ENCODE measurements at regions not wholly inside any gene's neighbourhood (a gene's known extent, or its start where the extent isn't known, plus 50 kb on each side); places are given as distances from the start of the nearest gene placed in this dataset.
"Not testable (repeated sequence)": the region's sequence is repeated elsewhere in the genome, so short reads cannot be mapped to it uniquely, and the experiment has no call there.

- Histone ChIP-seq H3K9me3 (peaks cover 8% of the 10 kb centered on the region), H3K27me3 (ENCODE audit: insufficient read depth in 3 of 3, low read length in 2 of 3) (no peaks in the 10 kb centered on the region), H3K4me1 (no peaks in the 10 kb centered on the region), H3K36me3 (ENCODE audit: insufficient read depth in 1 of 2, low read depth in 1 of 2) (no peaks in the 10 kb centered on the region), H3K27ac (no peak overlapping the region), H3K4me3 (no peak overlapping the region)
- TF ChIP-seq, protein P1, sequence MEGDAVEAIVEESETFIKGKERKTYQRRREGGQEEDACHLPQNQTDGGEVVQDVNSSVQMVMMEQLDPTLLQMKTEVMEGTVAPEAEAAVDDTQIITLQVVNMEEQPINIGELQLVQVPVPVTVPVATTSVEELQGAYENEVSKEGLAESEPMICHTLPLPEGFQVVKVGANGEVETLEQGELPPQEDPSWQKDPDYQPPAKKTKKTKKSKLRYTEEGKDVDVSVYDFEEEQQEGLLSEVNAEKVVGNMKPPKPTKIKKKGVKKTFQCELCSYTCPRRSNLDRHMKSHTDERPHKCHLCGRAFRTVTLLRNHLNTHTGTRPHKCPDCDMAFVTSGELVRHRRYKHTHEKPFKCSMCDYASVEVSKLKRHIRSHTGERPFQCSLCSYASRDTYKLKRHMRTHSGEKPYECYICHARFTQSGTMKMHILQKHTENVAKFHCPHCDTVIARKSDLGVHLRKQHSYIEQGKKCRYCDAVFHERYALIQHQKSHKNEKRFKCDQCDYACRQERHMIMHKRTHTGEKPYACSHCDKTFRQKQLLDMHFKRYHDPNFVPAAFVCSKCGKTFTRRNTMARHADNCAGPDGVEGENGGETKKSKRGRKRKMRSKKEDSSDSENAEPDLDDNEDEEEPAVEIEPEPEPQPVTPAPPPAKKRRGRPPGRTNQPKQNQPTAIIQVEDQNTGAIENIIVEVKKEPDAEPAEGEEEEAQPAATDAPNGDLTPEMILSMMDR (IDR thresholded peaks at IDR 0.05): no peak
- DNase-seq (no peak), ATAC-seq (no peak)
- WGBS, 3 donors: 91 to 92% (median 92%) methylated on average over 9 of the region's 9 CpGs
- intact Hi-C loops (cut with DNase I): no loop called here
Observed at GRCh38 chr14:105659935-105660527, 133.6 kb downstream of the TMEM121 start.

DNA sequence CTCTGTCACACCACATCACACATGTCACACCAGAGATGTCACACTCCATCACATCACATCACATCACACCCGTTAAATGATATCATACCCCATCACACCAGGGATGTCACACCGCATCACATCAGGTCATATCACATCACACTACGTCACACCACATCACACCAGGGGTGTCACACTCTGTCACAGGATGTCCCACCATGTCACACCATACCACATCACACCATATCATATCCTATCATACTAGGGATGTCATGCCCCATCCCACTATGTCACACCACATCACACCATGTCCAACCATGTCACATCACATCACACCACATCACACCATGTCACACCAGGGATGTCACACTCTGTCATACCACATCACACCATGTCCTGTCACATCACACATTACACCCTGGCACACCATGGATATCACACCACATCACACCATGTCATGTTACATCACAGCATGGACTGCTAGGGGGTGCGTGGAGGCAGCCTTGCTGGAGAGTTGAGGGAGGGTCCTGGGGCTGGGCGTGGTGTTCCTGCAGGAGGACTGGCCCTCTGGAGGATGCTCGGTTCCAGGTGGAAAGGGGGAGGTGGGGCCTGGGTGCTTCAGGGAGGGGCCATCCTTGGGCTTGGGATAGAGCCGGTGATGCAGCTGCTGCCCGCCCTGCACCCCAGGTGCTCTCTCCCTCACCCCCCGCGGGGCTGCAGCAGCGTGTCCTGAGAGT is 134.6 kb downstream of the TMEM121 start:
- H3K4me3 ChIP-seq: no peak overlapping the region
- intact Hi-C loops (cut with DNase I): no loop called here
- no peak for ATAC-seq
- peaks cover 8% of the 10 kb centered on the region for H3K9me3 ChIP-seq
- 75 to 85% (median 83%) methylated on average over 6 to 10 of the region's 11 CpGs for WGBS, 3 donors
- H3K27me3 ChIP-seq (ENCODE audit: insufficient read depth in 3 of 3, low read length in 2 of 3): no peaks in the 10 kb centered on the region
- no peak for DNase-seq
- H3K4me1 ChIP-seq: no peaks in the 10 kb centered on the region
- TF ChIP-seq, protein P1 (IDR thresholded peaks at IDR 0.05): no peak
- H3K27ac ChIP-seq: no peak overlapping the region
- H3K36me3 ChIP-seq (ENCODE audit: insufficient read depth in 1 of 2, low read depth in 1 of 2): no peaks in the 10 kb centered on the region

DNA sequence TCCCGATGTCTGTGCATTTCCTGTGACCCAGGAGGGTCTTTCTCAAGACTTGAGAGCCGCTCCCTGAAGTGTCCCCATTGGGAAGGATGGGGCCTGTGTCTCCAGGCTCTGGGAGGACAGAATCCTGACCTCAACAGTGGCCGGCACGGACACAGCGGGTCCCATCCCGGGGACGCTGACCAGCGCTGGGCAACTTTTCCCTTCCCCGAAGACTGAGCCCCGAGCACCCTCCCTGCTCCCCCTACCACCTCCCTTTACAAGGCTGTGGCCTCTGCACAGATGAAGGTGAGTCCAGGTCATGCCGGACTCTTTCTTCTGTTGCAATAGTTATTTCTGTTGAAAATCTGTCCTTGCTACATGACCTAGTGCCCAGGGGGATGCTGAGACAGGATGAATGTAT is 135.7 kb downstream of the TMEM121 start:
- intact Hi-C loops (cut with DNase I); H3K9me3 ChIP-seq; DNase-seq; H3K27me3 ChIP-seq (ENCODE audit: insufficient read depth in 3 of 3, low read length in 2 of 3); H3K4me3 ChIP-seq; H3K36me3 ChIP-seq (ENCODE audit: insufficient read depth in 1 of 2, low read depth in 1 of 2); H3K27ac ChIP-seq; ATAC-seq; H3K4me1 ChIP-seq: not testable (repeated sequence)
- 83 to 89% (median 84%) methylated on average over 10 to 11 of the region's 11 CpGs for WGBS, 3 donors

- WGBS, 3 donors: 76 to 83% (median 83%) methylated on average over 6 to 9 of the region's 12 CpGs
- H3K4me3 ChIP-seq; H3K27ac ChIP-seq; ATAC-seq; DNase-seq; H3K27me3 ChIP-seq (ENCODE audit: insufficient read depth in 3 of 3, low read length in 2 of 3); H3K4me1 ChIP-seq; intact Hi-C loops (cut with DNase I); H3K36me3 ChIP-seq (ENCODE audit: insufficient read depth in 1 of 2, low read depth in 1 of 2); H3K9me3 ChIP-seq: not testable (repeated sequence)
Observed at GRCh38 chr14:105662592-105662991, 136.2 kb downstream of the TMEM121 start.

DNA sequence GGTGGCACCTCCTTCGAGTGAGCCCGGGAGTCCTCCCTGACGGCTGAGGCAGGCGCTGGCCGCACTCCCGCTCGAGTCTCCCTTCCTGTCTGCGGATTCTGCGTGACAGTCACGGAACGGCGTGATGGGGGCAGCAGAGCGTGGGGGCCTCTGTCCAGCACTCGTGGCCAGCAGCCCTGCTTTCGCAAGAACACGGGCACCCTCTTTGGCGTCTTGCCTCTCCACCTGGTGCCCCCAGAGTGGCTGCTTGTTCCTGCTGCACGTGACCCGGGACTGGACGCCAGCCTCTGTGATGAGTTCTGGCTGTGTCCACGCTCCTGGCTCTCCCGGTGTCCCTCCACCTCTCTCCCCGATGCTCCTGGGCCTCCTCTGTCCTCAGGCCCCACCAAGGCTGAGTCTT is 136.9 kb downstream of the TMEM121 start:
- H3K27ac ChIP-seq; H3K36me3 ChIP-seq (ENCODE audit: insufficient read depth in 1 of 2, low read depth in 1 of 2); ATAC-seq; H3K4me3 ChIP-seq; intact Hi-C loops (cut with DNase I); H3K27me3 ChIP-seq (ENCODE audit: insufficient read depth in 3 of 3, low read length in 2 of 3); H3K4me1 ChIP-seq; DNase-seq; H3K9me3 ChIP-seq: not testable (repeated sequence)
- 58 to 72% (median 72%) methylated on average over 7 to 20 of the region's 23 CpGs for WGBS, 3 donors

GRCh38 chr14:105663818-105664596 is 137.6 kb downstream of the TMEM121 start:
- H3K4me1 ChIP-seq; H3K27ac ChIP-seq; H3K36me3 ChIP-seq (ENCODE audit: insufficient read depth in 1 of 2, low read depth in 1 of 2); H3K4me3 ChIP-seq; ATAC-seq; H3K27me3 ChIP-seq (ENCODE audit: insufficient read depth in 3 of 3, low read length in 2 of 3); intact Hi-C loops (cut with DNase I); H3K9me3 ChIP-seq; DNase-seq: not testable (repeated sequence)
- 63 to 79% (median 70%) methylated on average over 13 to 21 of the region's 27 CpGs for WGBS, 3 donors
